GM12801 (cell line): ENCODE measurements at regions not wholly inside any gene's neighbourhood (a gene's known extent, or its start where the extent isn't known, plus 50 kb on each side); places are given as distances from the start of the nearest gene placed in this dataset.

Experiments used
- TF ChIP-seq, protein P1 (sequence below): IDR thresholded peaks from one replicate; pipeline ENCODE4 v1.5.1; 2011; ENCODE audit warnings: control low read depth; ENCODE audit not compliant: insufficient read length; ENCODE audit errors: extremely low read depth

GRCh38 chr13:99734013-99734693, 232.9 kb downstream of the TM9SF2 start:
- TF ChIP-seq, protein P1, sequence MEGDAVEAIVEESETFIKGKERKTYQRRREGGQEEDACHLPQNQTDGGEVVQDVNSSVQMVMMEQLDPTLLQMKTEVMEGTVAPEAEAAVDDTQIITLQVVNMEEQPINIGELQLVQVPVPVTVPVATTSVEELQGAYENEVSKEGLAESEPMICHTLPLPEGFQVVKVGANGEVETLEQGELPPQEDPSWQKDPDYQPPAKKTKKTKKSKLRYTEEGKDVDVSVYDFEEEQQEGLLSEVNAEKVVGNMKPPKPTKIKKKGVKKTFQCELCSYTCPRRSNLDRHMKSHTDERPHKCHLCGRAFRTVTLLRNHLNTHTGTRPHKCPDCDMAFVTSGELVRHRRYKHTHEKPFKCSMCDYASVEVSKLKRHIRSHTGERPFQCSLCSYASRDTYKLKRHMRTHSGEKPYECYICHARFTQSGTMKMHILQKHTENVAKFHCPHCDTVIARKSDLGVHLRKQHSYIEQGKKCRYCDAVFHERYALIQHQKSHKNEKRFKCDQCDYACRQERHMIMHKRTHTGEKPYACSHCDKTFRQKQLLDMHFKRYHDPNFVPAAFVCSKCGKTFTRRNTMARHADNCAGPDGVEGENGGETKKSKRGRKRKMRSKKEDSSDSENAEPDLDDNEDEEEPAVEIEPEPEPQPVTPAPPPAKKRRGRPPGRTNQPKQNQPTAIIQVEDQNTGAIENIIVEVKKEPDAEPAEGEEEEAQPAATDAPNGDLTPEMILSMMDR: no peak

GRCh38 chr13:99733346-99733745, 232.1 kb downstream of the TM9SF2 start:
- TF ChIP-seq, protein P1: no peak

DNA sequence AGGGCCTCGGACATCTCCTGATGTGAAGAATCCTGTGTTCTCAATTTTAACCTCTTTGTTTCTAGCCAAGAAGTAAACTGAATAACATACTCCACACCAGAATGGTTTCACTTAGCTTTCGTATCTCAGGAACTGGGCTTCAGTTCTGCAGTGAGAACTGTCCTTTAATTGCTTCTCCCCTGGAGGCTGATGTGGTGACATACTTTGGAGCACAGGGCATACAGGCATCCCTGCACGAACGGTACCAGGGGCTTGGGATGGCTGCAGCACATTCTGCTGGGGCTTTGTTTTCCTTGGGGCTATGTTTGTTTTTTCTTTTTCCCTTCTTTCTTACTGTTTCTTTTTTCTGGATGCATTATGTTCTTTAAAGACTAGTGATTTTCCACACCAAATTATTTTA, 230.5 kb downstream of the TM9SF2 start:
- TF ChIP-seq, protein P1: no peak

- TF ChIP-seq, protein P1: no peak
These were observed 229.1 kb downstream of the TM9SF2 start for GRCh38 chr13:99730403-99730802.

GRCh38 chr13:99729745-99730144, 228.5 kb downstream of the TM9SF2 start:
- TF ChIP-seq, protein P1: no peak

GRCh38 chr13:99726282-99726894, 225.1 kb downstream of the TM9SF2 start:
- TF ChIP-seq, protein P1: no peak

DNA sequence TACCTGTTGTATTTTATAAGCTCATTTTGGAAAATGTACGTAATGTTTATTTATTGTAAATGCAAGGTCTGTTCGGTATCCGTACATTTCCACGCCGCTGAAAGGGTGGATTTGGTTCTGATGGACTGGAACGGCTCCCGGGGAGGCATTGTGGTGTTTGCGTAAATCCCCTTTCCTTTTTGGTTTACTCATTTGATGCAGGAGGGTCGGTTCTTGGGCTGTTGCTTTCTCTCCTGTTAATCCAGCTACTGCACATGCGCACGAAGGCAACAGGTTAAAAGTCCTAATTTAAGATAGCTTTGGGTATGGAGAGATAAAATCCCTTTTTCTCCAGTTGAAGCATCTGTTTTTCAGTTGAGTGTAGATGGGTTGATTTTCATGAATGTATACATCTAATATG, 224.4 kb downstream of the TM9SF2 start:
- TF ChIP-seq, protein P1: no peak
